ENCODE measurements at regions not wholly inside any gene's neighbourhood (a gene's known extent, or its start where the extent isn't known, plus 50 kb on each side); places are given as distances from the start of the nearest gene placed in this dataset.

- TF ChIP-seq EZH2 (IDR thresholded peaks at IDR 0.05; ENCODE audit: borderline replicate concordance, low read length) (no peak), CTCF (IDR thresholded peaks at IDR 0.05; ENCODE audit: low read length) (no peak)
Observed at GRCh38 chr13:50599927-50600326, 243.6 kb downstream of the DLEU7 start.

Measured in OCI-LY1 (cell line).